LNCaP clone FGC (cell line): ENCODE measurements at regions not wholly inside any gene's neighbourhood (a gene's known extent, or its start where the extent isn't known, plus 50 kb on each side); places are given as distances from the start of the nearest gene placed in this dataset.

Experiments
- DNase-seq: peaks from one replicate; pipeline ENCODE4 v3.0.0-alpha.2; 2011; ENCODE audit warnings: low read depth
- H3K4me3 ChIP-seq: 2 replicates; pipeline ENCODE4 v1.5.1; 2011; ENCODE audit warnings: mild to moderate bottlenecking, low read depth, low read length, control low read depth
- CTCF ChIP-seq: IDR thresholded peaks from 2 replicates; pipeline ENCODE4 v1.5.1; 2012; ENCODE audit warnings: mild to moderate bottlenecking; ENCODE audit not compliant: control insufficient read depth, insufficient read depth; ENCODE audit errors: extremely low read depth

- no peak overlapping the region for H3K4me3 ChIP-seq
- TF ChIP-seq CTCF: no peak
- DNase-seq: no peak
Observed at GRCh38 chr10:129174232-129175014, 292.6 kb upstream of the MGMT start.

GRCh38 chr10:129179245-129179971, 287.6 kb upstream of the MGMT start:
- H3K4me3 ChIP-seq: no peak overlapping the region
- no peak for DNase-seq
- TF ChIP-seq CTCF: no peak

GRCh38 chr10:129179972-129180678, 286.9 kb upstream of the MGMT start:
- H3K4me3 ChIP-seq: no peak overlapping the region
- DNase-seq: no peak
- TF ChIP-seq CTCF: no peak

GRCh38 chr10:129184196-129184595, 282.8 kb upstream of the MGMT start:
- DNase-seq: no peak
- no peak overlapping the region for H3K4me3 ChIP-seq
- no peak for TF ChIP-seq CTCF

- TF ChIP-seq CTCF: no peak
- DNase-seq: no peak
- no peak overlapping the region for H3K4me3 ChIP-seq
Observed at GRCh38 chr10:129187331-129187730, 279.7 kb upstream of the MGMT start.

- no peak for DNase-seq
- no peak for TF ChIP-seq CTCF
- no peak overlapping the region for H3K4me3 ChIP-seq
Observed at GRCh38 chr10:129191797-129192196, 275.2 kb upstream of the MGMT start.
